HG02938 (cell line): ENCODE measurements at regions not wholly inside any gene's neighbourhood (a gene's known extent, or its start where the extent isn't known, plus 50 kb on each side); places are given as distances from the start of the nearest gene placed in this dataset.
A peak's percentile ranks its signal among the peaks of the same experiment; 100 is the strongest.
"Not testable (repeated sequence)": the region's sequence is repeated elsewhere in the genome, so short reads cannot be mapped to it uniquely, and the experiment has no call there.

Experiments used
- ATAC-seq: cut with Tn5 transposase; IDR thresholded peaks from one replicate; pipeline ENCODE4 v1.9.1; 2021; ENCODE audit warnings: mild to moderate bottlenecking, moderate library complexity; ENCODE audit not compliant: unreplicated experiment

GRCh38 chr6:56752009-56752408 is 109.3 kb upstream of the DST start:
- no peak for ATAC-seq

GRCh38 chr6:56751604-56752003 is 108.9 kb upstream of the DST start:
- no peak for ATAC-seq

- ATAC-seq = no peak
These were observed 108.0 kb upstream of the DST start for GRCh38 chr6:56750686-56751085.

- ATAC-seq = no peak
These were observed 107.0 kb upstream of the DST start for GRCh38 chr6:56749632-56750151.

GRCh38 chr6:56746767-56747504 is 104.2 kb upstream of the DST start:
- no peak for ATAC-seq

GRCh38 chr6:56745971-56746370 is 103.3 kb upstream of the DST start:
- ATAC-seq = no peak

- ATAC-seq = no peak
These were observed 102.4 kb upstream of the DST start for GRCh38 chr6:56745081-56745480.

- ATAC-seq = no peak
These were observed 101.8 kb upstream of the DST start for GRCh38 chr6:56744528-56744927.

GRCh38 chr6:56742122-56742791 is 99.6 kb upstream of the DST start:
- ATAC-seq = peak; percentile 73

GRCh38 chr6:56741472-56741871 is 98.8 kb upstream of the DST start:
- no peak for ATAC-seq

GRCh38 chr6:56739836-56740815 is 97.4 kb upstream of the DST start:
- no peak for ATAC-seq

GRCh38 chr6:56736804-56737203 is 94.1 kb upstream of the DST start:
- no peak for ATAC-seq

GRCh38 chr6:56734335-56734734 is 91.6 kb upstream of the DST start:
- ATAC-seq = no peak

- ATAC-seq = no peak
These were observed 90.6 kb upstream of the DST start for GRCh38 chr6:56733211-56733697.

GRCh38 chr6:56732517-56732916 is 89.8 kb upstream of the DST start:
- ATAC-seq = no peak

- ATAC-seq = no peak
These were observed 88.2 kb upstream of the DST start for GRCh38 chr6:56730663-56731529.

GRCh38 chr6:56729719-56730118 is 87.0 kb upstream of the DST start:
- ATAC-seq = no peak

GRCh38 chr6:56729166-56729565 is 86.5 kb upstream of the DST start:
- ATAC-seq = not testable (repeated sequence)

- no peak for ATAC-seq
These were observed 84.6 kb upstream of the DST start for GRCh38 chr6:56727097-56727850.
